Stimulated activated CD8-positive, alpha-beta memory T cell treated with anti-CD3 and anti-CD28 coated beads, Interleukin-7, amount 100 ng/mL, for 48 hours (primary cell): ENCODE measurements at regions not wholly inside any gene's neighbourhood (a gene's known extent, or its start where the extent isn't known, plus 50 kb on each side); places are given as distances from the start of the nearest gene placed in this dataset.
A peak's percentile ranks its signal among the peaks of the same experiment; 100 is the strongest.

Experiments
- DNase-seq, 2 donors: peaks; one replicate each; pipeline ENCODE4 v3.0.0-alpha.2; 2020; ENCODE audit warnings: low read depth in 1 of 2; ENCODE audit errors: extremely low read depth in 1 of 2

DNA sequence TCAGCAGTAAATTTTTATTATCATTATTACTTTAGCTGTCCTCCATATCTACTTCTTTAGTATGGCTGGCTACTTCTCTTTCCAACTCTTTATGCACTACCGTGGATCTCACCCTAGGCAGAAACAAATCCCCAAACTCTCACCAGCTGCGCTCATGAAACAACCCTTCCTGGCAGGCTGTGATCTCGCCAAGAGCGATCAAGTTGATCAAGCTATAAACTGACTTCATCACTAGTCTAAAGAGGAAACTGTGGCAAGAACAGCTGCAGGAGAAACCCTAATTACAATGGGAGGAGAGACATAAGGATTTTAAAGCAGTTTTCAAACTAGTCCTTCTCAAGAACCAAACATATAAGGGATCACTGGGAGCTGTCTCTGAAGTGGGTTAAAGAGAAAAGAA is 160.5 kb upstream of the PRSS58 start:
- no peak for DNase-seq

GRCh38 chr7:142414915-142415314 is 157.1 kb upstream of the PRSS58 start:
- DNase-seq: no peak

- DNase-seq: no peak
Measured at GRCh38 chr7:142414135-142414534, 156.3 kb upstream of the PRSS58 start.

DNA sequence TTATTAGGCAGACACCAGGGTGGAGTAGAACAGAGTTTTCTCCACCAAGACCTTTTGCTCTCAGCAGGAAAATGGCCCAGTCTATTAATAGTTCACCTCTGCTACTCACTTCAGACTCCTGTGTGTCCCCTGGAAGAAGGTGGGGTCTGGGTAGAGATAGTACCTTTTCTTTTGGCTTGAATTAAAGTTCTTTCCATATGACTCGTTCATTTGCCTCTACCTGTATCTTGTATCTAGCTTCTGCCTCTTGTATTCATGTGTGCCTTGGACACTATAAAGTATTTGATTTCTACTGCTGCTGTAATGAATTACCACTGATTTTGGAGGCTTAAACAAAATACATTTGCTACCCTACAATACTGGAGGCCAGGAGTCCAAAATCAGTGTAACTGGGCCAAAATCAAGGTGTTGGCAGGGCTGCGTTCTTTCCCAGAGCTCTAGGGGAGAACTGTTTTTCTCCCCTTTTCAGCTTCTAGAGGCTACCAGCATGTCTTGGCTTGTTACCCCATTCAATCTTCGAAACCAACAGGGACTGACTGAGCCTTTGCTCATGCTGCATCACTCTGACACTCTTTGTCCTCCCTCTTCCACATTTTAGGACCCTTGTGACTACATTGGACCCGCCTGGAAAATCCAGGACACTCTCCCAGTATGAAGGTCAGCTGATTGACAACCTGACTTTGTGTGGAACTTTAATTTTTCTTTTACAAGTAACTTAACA is 155.6 kb upstream of the PRSS58 start:
- DNase-seq: no peak

- DNase-seq: peak in 1 of 2 donors; percentile 18
Measured at GRCh38 chr7:142412551-142413193, 154.8 kb upstream of the PRSS58 start.

DNA sequence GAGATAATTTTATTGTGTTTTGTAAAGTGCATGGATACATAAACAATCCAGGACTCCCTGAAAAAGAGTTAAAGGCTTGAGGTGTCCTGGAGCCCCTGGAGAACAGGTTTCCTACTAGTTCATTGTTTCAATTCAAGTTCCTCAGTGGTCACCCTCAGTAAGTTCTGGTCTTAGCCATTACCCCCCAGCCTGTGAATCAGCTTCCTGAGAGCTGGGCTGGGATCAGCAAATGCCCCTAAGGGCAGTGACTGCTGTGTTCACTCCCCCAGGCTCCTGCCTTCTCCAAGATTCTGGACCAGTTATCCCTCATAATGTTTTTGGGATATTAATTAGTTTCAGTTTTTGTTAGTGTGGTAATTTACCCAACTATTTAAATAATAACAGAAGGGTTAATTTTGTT is 151.6 kb upstream of the PRSS58 start:
- no peak for DNase-seq

DNA sequence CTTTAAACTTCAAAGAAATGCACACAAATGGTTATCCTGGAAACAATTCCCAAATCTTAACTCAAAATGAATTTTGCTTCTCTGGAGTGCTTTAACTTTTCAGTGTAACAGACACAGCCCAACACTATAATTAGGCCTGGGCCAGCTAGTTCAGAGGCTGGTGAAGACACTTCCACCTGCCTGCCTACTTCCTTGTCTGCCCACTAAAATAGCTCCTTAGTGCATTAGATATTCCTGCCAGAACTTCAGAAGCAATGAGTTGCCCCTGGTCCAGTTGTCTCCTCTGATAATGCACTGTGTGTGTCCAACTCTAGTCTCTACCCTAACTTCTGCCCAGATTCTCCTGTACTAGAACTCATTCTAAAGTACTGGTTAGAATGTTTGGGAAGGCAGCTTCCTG is 150.9 kb upstream of the PRSS58 start:
- no peak for DNase-seq

DNA sequence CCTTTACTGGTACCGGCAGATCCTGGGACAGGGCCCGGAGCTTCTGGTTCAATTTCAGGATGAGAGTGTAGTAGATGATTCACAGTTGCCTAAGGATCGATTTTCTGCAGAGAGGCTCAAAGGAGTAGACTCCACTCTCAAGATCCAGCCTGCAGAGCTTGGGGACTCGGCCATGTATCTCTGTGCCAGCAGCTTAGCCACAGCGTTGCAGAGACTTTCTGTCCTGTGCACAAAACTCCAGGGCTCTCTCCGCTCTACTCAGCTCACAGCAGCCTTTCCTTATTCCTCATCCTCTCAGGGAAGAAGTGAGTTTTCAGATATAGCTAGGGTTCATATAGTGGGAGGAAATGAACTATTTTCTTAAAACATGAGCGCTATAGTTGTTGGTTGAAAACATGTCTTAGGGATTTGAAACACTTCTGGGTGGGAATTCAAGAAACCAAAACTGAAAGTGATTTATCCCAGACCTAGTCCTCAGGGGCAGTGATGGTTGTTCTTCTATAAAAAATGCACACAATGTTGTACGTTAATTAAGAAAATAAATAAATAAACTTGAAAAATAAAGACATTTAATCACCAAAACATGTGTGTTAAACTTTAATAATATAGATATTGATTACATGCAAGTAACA is 150.2 kb upstream of the PRSS58 start:
- no peak for DNase-seq

DNA sequence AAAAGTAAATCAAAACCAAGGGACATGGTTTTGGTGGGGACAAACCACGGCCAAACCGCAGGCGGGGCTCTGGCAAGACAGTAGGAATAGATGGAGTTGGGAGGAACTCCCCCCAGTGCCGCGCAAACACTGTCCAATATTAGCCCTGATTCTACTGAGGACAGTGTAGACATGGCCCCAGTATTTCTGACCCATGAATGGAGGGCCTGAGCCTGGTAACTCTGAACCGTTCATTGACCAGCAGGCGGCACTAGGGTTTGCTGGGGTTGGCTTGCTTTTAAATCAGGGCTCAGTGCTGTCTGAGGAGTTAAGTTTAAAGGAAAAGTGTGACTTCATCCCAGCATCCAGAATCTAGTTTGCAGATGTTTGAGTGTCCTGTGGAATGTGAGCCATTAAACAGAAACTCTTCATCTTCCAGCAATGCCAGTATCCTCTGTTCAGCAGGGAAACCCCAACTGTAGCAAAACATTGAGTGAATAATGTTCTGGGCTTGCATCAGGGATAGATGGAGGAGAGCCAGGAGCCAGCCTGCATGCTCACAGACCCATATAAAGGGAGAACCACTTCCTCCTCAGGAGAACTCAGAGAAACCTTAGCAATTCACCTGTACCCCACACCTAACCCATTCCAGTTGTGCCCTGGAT is 147.4 kb upstream of the PRSS58 start:
- DNase-seq: no peak

DNA sequence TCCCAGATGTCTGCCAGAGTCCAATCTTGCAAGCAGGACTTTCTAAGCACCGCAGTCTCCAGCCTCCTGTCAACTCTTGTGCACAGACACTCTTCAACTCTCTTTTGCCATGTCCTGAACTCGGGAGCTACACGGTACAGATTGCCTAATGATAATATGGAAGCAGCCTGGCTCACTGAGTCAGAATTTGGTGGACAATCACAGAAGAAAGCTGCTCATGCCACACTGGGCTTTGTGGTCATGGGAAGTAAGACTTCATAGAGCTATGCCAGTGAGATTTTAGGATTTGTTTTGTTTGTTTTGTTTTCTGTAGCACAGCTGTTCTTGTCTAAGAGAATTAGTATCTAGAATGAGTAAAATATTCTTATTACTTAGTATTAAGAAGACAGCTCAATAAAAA is 144.1 kb upstream of the PRSS58 start:
- no peak for DNase-seq

DNA sequence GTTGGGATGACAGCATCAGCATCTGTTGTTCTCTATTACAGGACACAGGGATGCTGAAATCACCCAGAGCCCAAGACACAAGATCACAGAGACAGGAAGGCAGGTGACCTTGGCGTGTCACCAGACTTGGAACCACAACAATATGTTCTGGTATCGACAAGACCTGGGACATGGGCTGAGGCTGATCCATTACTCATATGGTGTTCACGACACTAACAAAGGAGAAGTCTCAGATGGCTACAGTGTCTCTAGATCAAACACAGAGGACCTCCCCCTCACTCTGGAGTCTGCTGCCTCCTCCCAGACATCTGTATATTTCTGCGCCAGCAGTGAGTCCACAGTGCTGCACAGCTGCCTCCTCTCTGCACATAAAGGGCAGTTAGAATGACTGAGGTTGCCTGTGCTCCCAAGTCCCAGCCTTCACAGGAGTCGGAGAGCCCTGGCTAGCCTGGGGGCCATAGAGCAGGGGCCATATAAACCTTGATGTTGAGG is 142.2 kb upstream of the PRSS58 start:
- no peak for DNase-seq

DNA sequence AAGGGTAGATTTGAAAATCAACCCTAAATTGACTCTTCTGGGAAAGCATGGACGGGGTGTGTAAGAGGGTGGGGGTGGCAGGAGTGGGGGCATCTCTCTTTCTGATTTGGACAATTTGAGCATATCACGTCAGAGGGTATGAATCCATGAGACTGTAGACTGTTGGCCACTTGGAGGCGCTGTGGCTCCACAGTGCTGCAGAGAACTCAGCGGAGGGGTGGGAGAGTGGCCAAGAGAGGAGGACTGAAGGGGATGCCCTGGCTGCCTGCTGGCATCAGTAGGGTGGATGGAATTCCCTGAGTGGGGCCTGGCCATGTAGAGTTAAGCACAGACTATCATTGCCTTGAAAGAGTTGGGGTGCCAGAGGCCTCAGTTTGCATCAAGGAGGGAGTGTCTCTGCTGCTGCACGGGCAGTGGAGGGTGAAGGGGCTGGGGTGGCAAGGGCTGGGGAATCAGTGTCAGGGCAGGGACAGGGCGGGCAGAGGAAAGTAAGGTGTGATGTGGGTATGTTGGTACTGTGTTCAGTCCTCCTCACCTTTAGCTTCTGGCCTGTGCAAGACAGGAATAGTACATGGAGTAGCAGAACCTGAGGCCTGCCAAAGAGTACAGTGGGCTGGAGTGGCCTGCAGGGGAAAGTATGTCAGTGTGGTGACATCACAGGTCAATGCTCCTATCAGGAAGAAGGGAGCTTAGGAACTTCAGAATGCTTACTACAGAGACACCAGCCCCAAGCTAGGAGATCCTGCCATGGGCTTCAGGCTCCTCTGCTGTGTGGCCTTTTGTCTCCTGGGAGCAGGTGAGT is 133.5 kb upstream of the PRSS58 start:
- DNase-seq: peak; percentile 8 to 15

DNA sequence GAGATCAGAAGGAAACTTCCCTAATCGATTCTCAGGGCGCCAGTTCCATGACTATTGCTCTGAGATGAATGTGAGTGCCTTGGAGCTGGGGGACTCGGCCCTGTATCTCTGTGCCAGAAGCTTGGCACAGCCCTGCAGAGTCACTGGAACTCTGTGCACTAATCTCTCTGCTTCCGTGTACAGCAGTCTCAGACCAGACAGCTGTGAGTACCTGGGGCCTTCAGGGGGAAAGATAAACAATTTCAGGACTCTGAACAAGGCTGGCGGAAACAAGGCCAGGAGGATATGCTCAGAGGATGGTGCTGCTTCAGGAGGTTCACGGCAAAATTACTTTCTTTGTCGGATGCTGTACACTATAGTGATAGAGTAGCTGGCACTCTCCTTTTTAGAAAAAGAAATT is 131.7 kb upstream of the PRSS58 start:
- no peak for DNase-seq

DNA sequence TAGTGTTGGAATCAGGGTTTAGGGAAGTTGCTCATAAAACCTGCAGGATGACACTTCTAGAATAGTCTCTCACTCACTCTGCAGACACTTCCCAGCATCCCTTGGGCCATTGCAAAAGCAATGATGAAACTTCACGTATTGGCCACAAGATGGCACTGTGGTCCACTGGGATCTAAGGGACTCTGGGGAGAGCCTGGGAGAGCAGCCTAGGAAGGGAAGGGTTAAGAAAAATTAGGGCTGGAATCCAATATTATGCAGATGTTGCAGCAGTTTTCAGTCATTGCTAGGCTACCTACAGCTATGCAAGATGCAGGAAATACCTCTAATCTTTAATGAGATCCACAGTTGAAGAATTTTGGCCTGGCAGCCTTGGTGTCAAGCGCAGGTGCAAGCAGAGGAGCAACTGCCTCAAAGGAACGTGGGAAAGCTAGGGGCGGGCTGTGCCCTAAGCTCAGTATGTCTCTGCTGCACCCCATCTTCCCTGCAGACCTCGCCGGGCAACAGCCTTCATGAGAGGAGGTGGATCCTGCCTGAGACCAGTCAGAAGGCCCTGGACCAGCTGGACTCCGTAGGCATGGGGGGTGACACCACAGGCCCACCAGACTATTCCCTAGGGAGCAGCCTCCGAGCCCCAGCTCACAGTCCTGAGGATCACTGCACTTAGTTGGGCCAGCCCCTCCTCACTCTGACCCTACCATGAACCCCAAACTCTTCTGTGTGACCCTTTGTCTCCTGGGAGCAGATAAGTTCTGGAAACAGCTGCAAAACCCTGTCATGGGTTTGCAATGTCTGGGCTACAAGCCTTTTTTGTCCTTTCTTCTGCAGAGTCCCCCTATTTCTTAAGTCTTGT is 127.9 kb upstream of the PRSS58 start:
- peak in 1 of 2 donors; percentile 21 for DNase-seq

- DNase-seq: peak; percentile 11 to 56
Measured at GRCh38 chr7:142384493-142384922, 126.7 kb upstream of the PRSS58 start.

- DNase-seq: peak in 1 of 2 donors; percentile 3
Measured at GRCh38 chr7:142383841-142384492, 126.1 kb upstream of the PRSS58 start.

- no peak for DNase-seq
Measured at GRCh38 chr7:142381727-142382390, 124.0 kb upstream of the PRSS58 start.

GRCh38 chr7:142380069-142380468 is 122.2 kb upstream of the PRSS58 start:
- DNase-seq: no peak
